ENCODE measurements at regions not wholly inside any gene's neighbourhood (a gene's known extent, or its start where the extent isn't known, plus 50 kb on each side); places are given as distances from the start of the nearest gene placed in this dataset.

DNA sequence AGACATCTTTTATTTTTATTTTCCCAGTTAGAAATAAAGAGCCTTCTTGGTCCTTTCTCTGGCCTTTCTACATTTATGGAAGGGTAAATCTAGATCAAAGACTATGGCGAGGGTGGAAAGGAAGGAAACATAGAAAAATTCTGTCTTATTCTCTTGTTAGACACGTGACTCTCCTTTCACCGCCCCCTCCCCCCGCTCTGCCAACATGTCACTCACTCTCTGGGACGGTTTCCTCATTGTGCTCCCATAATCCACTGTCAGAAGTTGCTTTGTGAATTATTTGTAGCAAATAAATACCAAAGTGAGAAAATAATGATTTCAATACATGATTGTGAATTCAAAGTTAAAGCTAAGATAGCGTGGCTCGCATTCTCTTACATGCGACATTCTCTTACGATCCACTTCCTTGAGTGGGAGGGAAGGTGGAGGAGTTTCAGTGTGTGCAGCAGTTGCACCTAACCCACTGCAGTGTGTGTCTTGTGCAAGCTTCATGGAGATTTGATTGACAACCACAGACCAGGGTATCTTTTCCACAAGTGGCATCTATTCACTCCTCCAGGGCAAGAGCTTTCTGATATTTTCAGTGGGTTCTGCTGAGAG, 423.0 kb upstream of the KIF2A start:
- Histone ChIP-seq H3K9ac (ENCODE audit: extremely low read depth, low read length, poor library complexity, severe bottlenecking) (no peak overlapping the region), H3K27me3 (ENCODE audit: control insufficient read depth, insufficient read depth, low read length, poor library complexity, severe bottlenecking) (no peaks in the 10 kb centered on the region), H3K4me3 (ENCODE audit: low read length) (no peak overlapping the region), H3K4me1 (ENCODE audit: control insufficient read depth, insufficient read depth, low read length) (no peaks in the 10 kb centered on the region), H3K36me3 (ENCODE audit: control insufficient read depth, insufficient read depth, low read length) (no peaks in the 10 kb centered on the region), H3K9me3 (ENCODE audit: control insufficient read depth, low read length) (no peaks in the 10 kb centered on the region), H3K27ac (ENCODE audit: low read depth, low read length) (no peak overlapping the region)
- TF ChIP-seq, protein P1, sequence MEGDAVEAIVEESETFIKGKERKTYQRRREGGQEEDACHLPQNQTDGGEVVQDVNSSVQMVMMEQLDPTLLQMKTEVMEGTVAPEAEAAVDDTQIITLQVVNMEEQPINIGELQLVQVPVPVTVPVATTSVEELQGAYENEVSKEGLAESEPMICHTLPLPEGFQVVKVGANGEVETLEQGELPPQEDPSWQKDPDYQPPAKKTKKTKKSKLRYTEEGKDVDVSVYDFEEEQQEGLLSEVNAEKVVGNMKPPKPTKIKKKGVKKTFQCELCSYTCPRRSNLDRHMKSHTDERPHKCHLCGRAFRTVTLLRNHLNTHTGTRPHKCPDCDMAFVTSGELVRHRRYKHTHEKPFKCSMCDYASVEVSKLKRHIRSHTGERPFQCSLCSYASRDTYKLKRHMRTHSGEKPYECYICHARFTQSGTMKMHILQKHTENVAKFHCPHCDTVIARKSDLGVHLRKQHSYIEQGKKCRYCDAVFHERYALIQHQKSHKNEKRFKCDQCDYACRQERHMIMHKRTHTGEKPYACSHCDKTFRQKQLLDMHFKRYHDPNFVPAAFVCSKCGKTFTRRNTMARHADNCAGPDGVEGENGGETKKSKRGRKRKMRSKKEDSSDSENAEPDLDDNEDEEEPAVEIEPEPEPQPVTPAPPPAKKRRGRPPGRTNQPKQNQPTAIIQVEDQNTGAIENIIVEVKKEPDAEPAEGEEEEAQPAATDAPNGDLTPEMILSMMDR (conservative IDR thresholded peaks at IDR 0.05) = no peak
- Mint-ChIP-seq H3K9me3 (no peaks in the 10 kb centered on the region), H3K36me3 (ENCODE audit: low read depth) (no peaks in the 10 kb centered on the region), H3K4me1 (no peaks in the 10 kb centered on the region), H3K4me3 (no peak overlapping the region), H3K27ac (no peak overlapping the region), H3K27me3 (ENCODE audit: insufficient read depth) (peaks cover 4% of the 10 kb centered on the region)
- 94 to 100% methylated on average over 1 to 9 of the region's 9 CpGs for WGBS, 2 experiments (ENCODE audit: insufficient coverage in 1 of 2, insufficient read length in 1 of 2)
- DNase-seq = no peak

DNA sequence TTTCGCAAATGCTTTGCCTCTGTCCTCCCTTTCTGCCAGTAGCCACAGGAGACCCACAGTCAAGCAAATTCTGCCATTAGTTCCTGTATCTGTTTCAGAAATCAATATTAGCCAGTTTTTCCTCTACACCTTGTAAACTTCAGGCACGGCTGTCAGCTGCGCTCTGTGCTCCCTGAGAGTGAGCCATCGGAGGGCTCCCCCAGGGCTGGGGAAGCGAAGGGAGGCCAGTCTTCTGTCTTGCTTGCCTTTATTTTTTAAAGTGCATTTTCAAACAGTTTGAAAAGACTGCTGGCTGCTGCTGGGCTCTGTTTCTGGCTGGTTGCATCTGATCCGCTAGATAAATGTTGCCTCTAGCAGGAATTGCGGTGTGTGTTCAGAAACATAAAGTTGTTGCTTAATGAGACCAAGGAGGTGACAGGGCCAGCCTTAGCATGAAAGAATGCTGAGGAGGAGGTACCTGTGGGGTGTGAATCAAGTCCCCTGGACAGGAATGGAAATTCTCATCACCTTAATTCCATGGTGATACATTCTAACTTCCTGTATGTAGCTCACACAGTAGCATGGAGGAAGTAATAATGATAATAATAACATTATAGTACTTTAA, 421.7 kb upstream of the KIF2A start:
- no peak for DNase-seq
- Mint-ChIP-seq H3K9me3 (peaks cover 6% of the 10 kb centered on the region), H3K4me3 (no peak overlapping the region), H3K36me3 (ENCODE audit: low read depth) (no peaks in the 10 kb centered on the region), H3K4me1 (no peaks in the 10 kb centered on the region), H3K27ac (no peak overlapping the region), H3K27me3 (ENCODE audit: insufficient read depth) (peaks cover 8% of the 10 kb centered on the region)
- H3K4me1 ChIP-seq (ENCODE audit: control insufficient read depth, insufficient read depth, low read length) = no peaks in the 10 kb centered on the region
- H3K36me3 ChIP-seq (ENCODE audit: control insufficient read depth, insufficient read depth, low read length) = no peaks in the 10 kb centered on the region
- no peaks in the 10 kb centered on the region for H3K27me3 ChIP-seq (ENCODE audit: control insufficient read depth, insufficient read depth, low read length, poor library complexity, severe bottlenecking)
- TF ChIP-seq, protein P1 (conservative IDR thresholded peaks at IDR 0.05) = no peak
- 94% methylated on average over 5 to 7 of the region's 7 CpGs for WGBS, 2 experiments (ENCODE audit: insufficient coverage in 1 of 2, insufficient read length in 1 of 2)
- no peak overlapping the region for H3K4me3 ChIP-seq (ENCODE audit: low read length)
- H3K27ac ChIP-seq (ENCODE audit: low read depth, low read length) = no peak overlapping the region
- H3K9me3 ChIP-seq (ENCODE audit: control insufficient read depth, low read length) = no peaks in the 10 kb centered on the region
- H3K9ac ChIP-seq (ENCODE audit: extremely low read depth, low read length, poor library complexity, severe bottlenecking) = no peak overlapping the region

- Histone ChIP-seq H3K4me1 (ENCODE audit: control insufficient read depth, insufficient read depth, low read length) (no peaks in the 10 kb centered on the region), H3K9ac (ENCODE audit: extremely low read depth, low read length, poor library complexity, severe bottlenecking) (no peak overlapping the region), H3K36me3 (ENCODE audit: control insufficient read depth, insufficient read depth, low read length) (no peaks in the 10 kb centered on the region), H3K4me3 (ENCODE audit: low read length) (no peak overlapping the region), H3K9me3 (ENCODE audit: control insufficient read depth, low read length) (no peaks in the 10 kb centered on the region), H3K27me3 (ENCODE audit: control insufficient read depth, insufficient read depth, low read length, poor library complexity, severe bottlenecking) (no peaks in the 10 kb centered on the region), H3K27ac (ENCODE audit: low read depth, low read length) (no peak overlapping the region)
- H3K36me3 Mint-ChIP-seq (ENCODE audit: low read depth) = no peaks in the 10 kb centered on the region
- no peak overlapping the region for H3K27ac Mint-ChIP-seq
- peaks cover 14% of the 10 kb centered on the region for H3K9me3 Mint-ChIP-seq
- TF ChIP-seq, protein P1 (conservative IDR thresholded peaks at IDR 0.05) = no peak
- H3K4me3 Mint-ChIP-seq = no peak overlapping the region
- H3K27me3 Mint-ChIP-seq (ENCODE audit: insufficient read depth) = peaks cover 8% of the 10 kb centered on the region
- no peaks in the 10 kb centered on the region for H3K4me1 Mint-ChIP-seq
- no peak for DNase-seq
Observed at GRCh38 chr5:61886214-61886613, 419.8 kb upstream of the KIF2A start.
